ENCODE measurements at regions not wholly inside any gene's neighbourhood (a gene's known extent, or its start where the extent isn't known, plus 50 kb on each side); places are given as distances from the start of the nearest gene placed in this dataset.

DNA sequence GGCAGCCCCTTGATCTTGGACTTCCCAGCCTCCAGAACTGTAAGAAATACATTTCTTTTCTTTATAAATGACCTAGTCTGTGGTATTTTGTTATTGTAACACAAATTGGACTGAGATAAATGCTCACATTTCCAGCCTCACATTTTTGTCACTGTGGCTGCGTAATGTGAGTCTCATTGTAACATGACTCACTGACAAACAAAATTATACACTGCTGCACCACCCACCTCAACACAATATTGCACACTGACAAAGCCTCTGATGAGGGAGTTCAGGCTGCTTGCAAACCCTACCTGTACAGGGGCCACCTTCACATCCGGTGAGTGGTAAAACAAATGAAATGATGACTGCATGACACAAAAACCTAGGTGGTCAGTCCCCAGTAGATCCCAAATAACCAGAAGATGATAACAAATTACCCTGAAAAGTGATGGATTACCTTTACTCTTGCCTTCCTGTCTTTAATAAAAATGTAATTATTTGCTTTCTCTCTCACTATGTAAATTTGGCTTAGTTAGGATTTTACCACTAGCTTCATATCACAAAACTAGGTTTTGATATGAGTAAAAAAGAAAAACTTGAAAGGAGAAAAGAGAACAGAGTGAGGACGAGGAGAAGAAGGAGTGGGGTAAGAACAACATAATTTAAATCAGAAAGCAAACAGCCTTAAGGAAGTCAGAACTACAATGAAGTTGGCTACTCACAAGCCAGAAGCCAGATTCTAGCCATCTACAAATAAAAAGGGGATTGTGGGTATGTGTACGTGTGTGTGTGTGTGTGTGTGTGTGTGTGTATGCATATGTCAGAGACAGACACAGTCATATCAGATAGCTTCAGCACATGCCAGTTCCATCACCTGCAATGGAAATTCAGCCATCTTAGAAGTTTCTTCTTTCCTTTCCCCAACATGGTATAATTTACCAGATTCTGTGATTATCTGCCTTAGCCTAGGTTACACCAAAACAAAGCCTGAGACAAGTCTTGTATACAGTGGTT lies 53.4 kb upstream of the SESN3 start (continued):
- TF ChIP-seq, protein P1, sequence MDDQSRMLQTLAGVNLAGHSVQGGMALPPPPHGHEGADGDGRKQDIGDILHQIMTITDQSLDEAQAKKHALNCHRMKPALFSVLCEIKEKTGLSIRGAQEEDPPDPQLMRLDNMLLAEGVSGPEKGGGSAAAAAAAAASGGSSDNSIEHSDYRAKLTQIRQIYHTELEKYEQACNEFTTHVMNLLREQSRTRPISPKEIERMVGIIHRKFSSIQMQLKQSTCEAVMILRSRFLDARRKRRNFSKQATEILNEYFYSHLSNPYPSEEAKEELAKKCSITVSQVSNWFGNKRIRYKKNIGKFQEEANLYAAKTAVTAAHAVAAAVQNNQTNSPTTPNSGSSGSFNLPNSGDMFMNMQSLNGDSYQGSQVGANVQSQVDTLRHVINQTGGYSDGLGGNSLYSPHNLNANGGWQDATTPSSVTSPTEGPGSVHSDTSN (IDR thresholded peaks at IDR 0.05), result no peak
- TF ChIP-seq RFX5 (IDR thresholded peaks at IDR 0.05; ENCODE audit: low read length) (no peak), FOXM1 (IDR thresholded peaks at IDR 0.05; ENCODE audit: low read depth) (no peak), SIN3A (IDR thresholded peaks at IDR 0.05; ENCODE audit: borderline replicate concordance, low read depth, low read length) (no peak)

DNA sequence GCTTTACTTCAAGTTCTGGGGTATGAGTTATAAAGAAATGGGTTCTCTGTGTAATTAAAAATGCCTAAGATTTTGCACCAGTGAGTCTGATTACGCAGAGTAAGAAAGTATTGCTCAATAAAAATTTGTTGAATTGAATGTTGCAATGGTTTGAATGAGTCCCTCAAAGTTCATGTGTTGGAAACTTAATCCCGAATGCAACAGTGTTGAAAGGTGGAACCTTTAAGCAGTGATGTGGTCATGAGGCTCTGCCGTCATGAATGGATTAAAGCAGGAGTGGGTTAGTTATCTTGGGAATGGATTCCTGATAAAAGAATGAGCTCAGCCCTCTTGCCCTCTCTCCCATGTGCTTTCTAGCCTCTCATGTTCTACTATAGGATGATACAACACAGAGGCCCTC lies 52.6 kb upstream of the SESN3 start:
- Histone ChIP-seq H3K27me3 (ENCODE audit: insufficient read depth) (0 out of 2 replicates have a peak, but pooled peaks cover 4% of the 10 kb centered on the region), H2AFZ (ENCODE audit: low read depth) (no peak overlapping the region), H3K4me3 (ENCODE audit: low read depth in 2 of 2, low read length in 1 of 2) (no peak overlapping the region), H3K4me1 (ENCODE audit: control insufficient read depth in 1 of 2, insufficient read depth in 2 of 2, low read depth in 1 of 2, low read length in 1 of 2) (peaks cover 0 to 5% of the 10 kb centered on the region in 2 experiments; a peak in 1 of 4 replicates), H3K9me2 (no peaks in the 10 kb centered on the region), H3K4me2 (no peak overlapping the region), H3K27ac (ENCODE audit: low read depth in 2 of 2, low read length in 1 of 2) (no peak overlapping the region), H4K20me1 (ENCODE audit: insufficient read depth) (no peaks in the 10 kb centered on the region), H3K79me2 (ENCODE audit: insufficient read depth) (no peaks in the 10 kb centered on the region), H3F3A (replicated peaks; ENCODE audit: insufficient read depth) (no peaks in the 10 kb centered on the region), H3K9ac (no peak overlapping the region), H3K36me3 (replicated peaks in 1 of 2; ENCODE audit: control insufficient read depth in 1 of 2, insufficient read depth in 2 of 2, low read length in 1 of 2) (no peaks in the 10 kb centered on the region), H3K9me3 (no peaks in the 10 kb centered on the region)
- ChIA-PET CTCF (no interaction called here), POLR2A (no interaction called here)
- TF ChIP-seq TCF12 (IDR thresholded peaks at IDR 0.05) (no peak), USF1 (IDR thresholded peaks at IDR 0.05; ENCODE audit: borderline replicate concordance, low read depth) (no peak)
- DNase-seq, result no peak
- 61% methylated on average over 3 of the region's 3 CpGs for WGBS (ENCODE audit: low lambda C conversion rate)

DNA sequence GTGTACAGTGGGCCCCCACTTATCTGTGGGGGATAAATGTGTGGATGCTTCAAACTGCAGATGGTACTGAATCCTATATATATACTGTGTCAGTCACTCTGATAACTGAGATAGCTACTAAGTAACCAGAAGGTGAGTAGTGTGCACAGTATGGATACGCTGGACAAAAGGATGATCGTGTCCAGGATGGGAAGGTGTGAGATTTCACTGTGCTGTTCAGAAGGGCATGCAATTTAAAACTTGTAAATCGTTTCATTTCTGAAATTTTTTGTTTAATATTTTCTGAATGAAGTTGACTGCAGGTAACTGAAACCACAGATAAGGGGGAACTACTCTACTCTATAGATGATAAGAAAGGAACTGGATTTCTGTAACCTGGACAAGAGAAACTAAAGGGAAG lies 52.1 kb upstream of the SESN3 start:
- TF ChIP-seq, protein P1 (IDR thresholded peaks at IDR 0.05), result no peak
- TF ChIP-seq, protein P2, sequence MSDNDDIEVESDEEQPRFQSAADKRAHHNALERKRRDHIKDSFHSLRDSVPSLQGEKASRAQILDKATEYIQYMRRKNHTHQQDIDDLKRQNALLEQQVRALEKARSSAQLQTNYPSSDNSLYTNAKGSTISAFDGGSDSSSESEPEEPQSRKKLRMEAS (IDR thresholded peaks at IDR 0.05; ENCODE audit: low read depth), result no peak
- TF ChIP-seq ZBTB33 (IDR thresholded peaks at IDR 0.05; ENCODE audit: borderline replicate concordance, low read depth) (no peak), JUND (IDR thresholded peaks at IDR 0.05) (no peak), RXRA (IDR thresholded peaks at IDR 0.05; ENCODE audit: borderline replicate concordance, low read depth) (no peak), RAD21 (IDR thresholded peaks at IDR 0.05; ENCODE audit: low read length) (no peak), IRF3 (IDR thresholded peaks at IDR 0.05; ENCODE audit: low read depth, low read length) (no peak), YY1 (IDR thresholded peaks at IDR 0.05; ENCODE audit: low read depth) (no peak), RCOR1 (IDR thresholded peaks at IDR 0.05; ENCODE audit: low read length) (no peak), NRF1 (IDR thresholded peaks at IDR 0.05; ENCODE audit: low read depth, low read length) (no peak)
- H3K27ac ChIP-seq (ENCODE audit: low read depth in 2 of 2, low read length in 1 of 2), result no peak overlapping the region
- H3K4me3 ChIP-seq (ENCODE audit: low read depth in 2 of 2, low read length in 1 of 2), result no peak overlapping the region
- no peaks in the 10 kb centered on the region for H3K36me3 ChIP-seq (replicated peaks in 1 of 2; ENCODE audit: control insufficient read depth in 1 of 2, insufficient read depth in 2 of 2, low read length in 1 of 2)
- ChIA-PET CTCF (interaction anchor here (1.9 kb wide), 1 partner anchor 17 kb away, joined by 8 read pairs; no protein-coding TSS in a partner anchor), POLR2A (no interaction called here)
- no peaks in the 10 kb centered on the region for H3K9me2 ChIP-seq
- 0 out of 2 replicates have a peak, but pooled peaks cover 4% of the 10 kb centered on the region for H3K27me3 ChIP-seq (ENCODE audit: insufficient read depth)
- no peak overlapping the region for H3K9ac ChIP-seq
- no peak overlapping the region for H3K4me2 ChIP-seq
- H3F3A ChIP-seq (replicated peaks; ENCODE audit: insufficient read depth), result no peaks in the 10 kb centered on the region
- 53% methylated on average over 3 of the region's 3 CpGs for WGBS (ENCODE audit: low lambda C conversion rate)
- H4K20me1 ChIP-seq (ENCODE audit: insufficient read depth), result no peaks in the 10 kb centered on the region
- H2AFZ ChIP-seq (ENCODE audit: low read depth), result no peak overlapping the region
- H3K9me3 ChIP-seq, result no peaks in the 10 kb centered on the region
- DNase-seq, result no peak
- peaks cover 0 to 5% of the 10 kb centered on the region in 2 experiments; a peak in 1 of 4 replicates for H3K4me1 ChIP-seq (ENCODE audit: control insufficient read depth in 1 of 2, insufficient read depth in 2 of 2, low read depth in 1 of 2, low read length in 1 of 2)
- no peaks in the 10 kb centered on the region for H3K79me2 ChIP-seq (ENCODE audit: insufficient read depth)
